NCI-H1436 treated with DMSO at 0.1 percent for 48 hours (cell line): ENCODE measurements at regions not wholly inside any gene's neighbourhood (a gene's known extent, or its start where the extent isn't known, plus 50 kb on each side); places are given as distances from the start of the nearest gene placed in this dataset.

Experiments used
- DNase-seq: peaks from one replicate; lab custom pipeline; 2025; lab: John Stamatoyannopoulos, UW

- no peak for DNase-seq
Observed at GRCh38 chr10:123604506-123604905, 61.6 kb upstream of the GPR26 start.

GRCh38 chr10:123606006-123606405, 60.1 kb upstream of the GPR26 start:
- DNase-seq = no peak

GRCh38 chr10:123606955-123607354, 59.2 kb upstream of the GPR26 start:
- no peak for DNase-seq

- DNase-seq = no peak
Observed at GRCh38 chr10:123607386-123607785, 58.8 kb upstream of the GPR26 start.

GRCh38 chr10:123608047-123608446, 58.1 kb upstream of the GPR26 start:
- no peak for DNase-seq

- DNase-seq = no peak
Observed at GRCh38 chr10:123611243-123611642, 54.9 kb upstream of the GPR26 start.

GRCh38 chr10:123611876-123612275, 54.3 kb upstream of the GPR26 start:
- DNase-seq = no peak

GRCh38 chr10:123613346-123613850, 52.8 kb upstream of the GPR26 start:
- no peak for DNase-seq

- no peak for DNase-seq
Observed at GRCh38 chr10:123614888-123615287, 51.3 kb upstream of the GPR26 start.
